ENCODE measurements at regions not wholly inside any gene's neighbourhood (a gene's known extent, or its start where the extent isn't known, plus 50 kb on each side); places are given as distances from the start of the nearest gene placed in this dataset.

DNA sequence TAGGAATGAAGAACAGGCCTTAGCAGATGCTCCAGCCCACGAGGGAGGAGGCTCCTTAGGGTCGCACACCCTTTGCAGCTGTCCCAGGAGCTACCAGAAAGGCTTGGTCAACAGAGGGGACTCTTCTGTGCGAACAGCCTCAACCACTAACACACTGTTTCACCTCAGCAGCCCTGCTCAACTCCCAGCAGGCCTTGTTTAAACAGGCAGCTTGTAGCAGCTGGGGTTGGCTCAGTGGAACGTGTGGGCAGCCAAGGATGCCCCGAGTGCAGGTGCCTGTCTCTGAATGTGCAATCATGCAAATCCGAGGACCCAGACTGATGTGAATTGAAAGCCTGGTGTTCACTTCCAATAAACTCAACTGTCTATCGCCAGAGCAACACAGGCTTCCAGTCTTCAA, 88.7 kb upstream of the CXCR4 start:
- no peaks in the 10 kb centered on the region for H3K27me3 ChIP-seq
- H3K27ac ChIP-seq, result no peak overlapping the region
- H3K4me3 ChIP-seq, result no peak overlapping the region
- intact Hi-C loops (cut with DNase I), result no loop called here
- H3K4me1 ChIP-seq, result no peaks in the 10 kb centered on the region
- no peak for DNase-seq
- H3K9me3 ChIP-seq, result no peaks in the 10 kb centered on the region
- ATAC-seq, result no peak
- TF ChIP-seq, protein P1, sequence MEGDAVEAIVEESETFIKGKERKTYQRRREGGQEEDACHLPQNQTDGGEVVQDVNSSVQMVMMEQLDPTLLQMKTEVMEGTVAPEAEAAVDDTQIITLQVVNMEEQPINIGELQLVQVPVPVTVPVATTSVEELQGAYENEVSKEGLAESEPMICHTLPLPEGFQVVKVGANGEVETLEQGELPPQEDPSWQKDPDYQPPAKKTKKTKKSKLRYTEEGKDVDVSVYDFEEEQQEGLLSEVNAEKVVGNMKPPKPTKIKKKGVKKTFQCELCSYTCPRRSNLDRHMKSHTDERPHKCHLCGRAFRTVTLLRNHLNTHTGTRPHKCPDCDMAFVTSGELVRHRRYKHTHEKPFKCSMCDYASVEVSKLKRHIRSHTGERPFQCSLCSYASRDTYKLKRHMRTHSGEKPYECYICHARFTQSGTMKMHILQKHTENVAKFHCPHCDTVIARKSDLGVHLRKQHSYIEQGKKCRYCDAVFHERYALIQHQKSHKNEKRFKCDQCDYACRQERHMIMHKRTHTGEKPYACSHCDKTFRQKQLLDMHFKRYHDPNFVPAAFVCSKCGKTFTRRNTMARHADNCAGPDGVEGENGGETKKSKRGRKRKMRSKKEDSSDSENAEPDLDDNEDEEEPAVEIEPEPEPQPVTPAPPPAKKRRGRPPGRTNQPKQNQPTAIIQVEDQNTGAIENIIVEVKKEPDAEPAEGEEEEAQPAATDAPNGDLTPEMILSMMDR (IDR thresholded peaks at IDR 0.05), result no peak
- H3K36me3 ChIP-seq, result no peaks in the 10 kb centered on the region
- FAIRE-seq, result no peak
- 74 to 77% methylated on average over 7 of the region's 7 CpGs for WGBS, 2 donors

DNA sequence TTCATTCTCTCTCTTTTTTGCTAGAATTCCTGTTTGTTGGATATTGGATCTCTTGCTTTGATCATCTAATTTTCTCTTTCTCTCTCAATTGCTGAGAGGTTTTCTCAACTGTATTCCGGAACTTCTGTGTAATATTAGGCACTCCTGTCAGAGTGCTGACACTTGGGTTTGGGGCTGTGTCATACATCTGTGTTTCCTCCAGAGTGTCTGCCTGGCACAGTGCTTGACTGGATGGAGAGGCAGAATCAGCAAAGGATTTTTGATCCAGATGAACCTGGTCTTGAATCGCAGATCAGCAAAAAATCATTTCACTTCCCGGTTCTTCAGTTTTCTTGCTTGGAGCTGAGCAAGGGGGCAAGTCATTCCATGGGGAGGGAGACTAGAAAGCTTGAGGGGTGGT, 87.7 kb upstream of the CXCR4 start:
- WGBS, 2 donors, result 94% methylated on average over 3 of the region's 3 CpGs

DNA sequence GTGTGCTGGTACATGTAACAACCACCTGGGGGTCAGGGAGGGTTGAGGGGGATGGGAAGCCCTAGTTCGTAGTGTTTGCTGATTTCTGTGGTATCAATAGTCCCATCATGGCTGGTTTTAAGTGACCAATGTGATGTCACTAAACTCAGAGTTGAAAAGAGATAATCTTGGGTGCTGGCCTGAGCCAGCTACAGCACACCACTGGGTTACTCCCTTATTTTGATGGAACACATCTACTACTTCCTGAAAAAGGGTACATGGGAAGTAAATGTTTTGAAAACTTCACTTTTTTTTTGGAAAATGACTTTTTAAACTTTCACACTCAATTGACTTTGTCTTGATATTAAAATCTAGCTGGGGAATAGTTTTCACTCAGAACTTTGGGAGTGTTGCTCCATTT, 87.0 kb upstream of the CXCR4 start:
- no peaks in the 10 kb centered on the region for H3K9me3 ChIP-seq
- WGBS, 2 donors, result 49 to 64% methylated on average over 1 of the region's 1 CpG
- TF ChIP-seq, protein P1 (IDR thresholded peaks at IDR 0.05), result no peak
- no peak for FAIRE-seq
- H3K4me3 ChIP-seq, result no peak overlapping the region
- intact Hi-C loops (cut with DNase I), result no loop called here
- no peaks in the 10 kb centered on the region for H3K36me3 ChIP-seq
- no peaks in the 10 kb centered on the region for H3K4me1 ChIP-seq
- peak in 2 of 4 donors; percentile 36 to 45 for ATAC-seq
- no peak for DNase-seq
- H3K27ac ChIP-seq, result no peak overlapping the region
- no peaks in the 10 kb centered on the region for H3K27me3 ChIP-seq

More for the DNA sequence above, 87.7 kb upstream of the CXCR4 start:
- Histone ChIP-seq H3K9me3 (no peaks in the 10 kb centered on the region), H3K36me3 (no peaks in the 10 kb centered on the region), H3K27me3 (no peaks in the 10 kb centered on the region), H3K27ac (no peak overlapping the region), H3K4me1 (no peaks in the 10 kb centered on the region), H3K4me3 (no peak overlapping the region)
- TF ChIP-seq, protein P1 (IDR thresholded peaks at IDR 0.05), result no peak
- DNase-seq (no peak), FAIRE-seq (no peak), ATAC-seq (peak in 2 of 4 donors; percentile 65 to 71)
- intact Hi-C loops (cut with DNase I), result no loop called here

DNA sequence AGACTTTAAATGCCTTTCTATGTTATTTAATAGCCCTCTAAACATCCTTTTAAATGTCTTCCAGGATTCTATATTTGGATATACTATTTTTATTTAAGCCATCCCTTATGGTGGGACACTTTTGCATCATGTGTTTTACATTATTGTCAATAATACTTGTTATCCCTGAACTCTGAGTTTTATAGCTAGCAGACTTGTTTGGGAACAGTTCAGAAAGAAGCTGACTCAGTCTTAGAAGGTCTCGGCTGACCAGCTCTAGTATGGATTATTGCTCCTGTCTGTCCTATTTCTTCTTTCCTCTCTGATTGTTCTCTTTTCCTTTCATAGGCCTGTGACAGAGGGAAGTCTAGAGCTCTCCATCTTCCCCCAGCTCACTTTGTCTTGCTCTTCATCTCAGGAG, 77.3 kb upstream of the CXCR4 start:
- intact Hi-C loops (cut with DNase I), result no loop called here
- TF ChIP-seq, protein P1 (IDR thresholded peaks at IDR 0.05), result no peak
- FAIRE-seq, result no peak
- no peak for ATAC-seq
- H3K36me3 ChIP-seq, result no peaks in the 10 kb centered on the region
- H3K27ac ChIP-seq, result no peak overlapping the region
- WGBS, 2 donors, result 84 to 91% methylated on average over 1 of the region's 1 CpG
- H3K27me3 ChIP-seq, result no peaks in the 10 kb centered on the region
- H3K4me1 ChIP-seq, result no peaks in the 10 kb centered on the region
- H3K9me3 ChIP-seq, result no peaks in the 10 kb centered on the region
- DNase-seq, result no peak
- no peak overlapping the region for H3K4me3 ChIP-seq

DNA sequence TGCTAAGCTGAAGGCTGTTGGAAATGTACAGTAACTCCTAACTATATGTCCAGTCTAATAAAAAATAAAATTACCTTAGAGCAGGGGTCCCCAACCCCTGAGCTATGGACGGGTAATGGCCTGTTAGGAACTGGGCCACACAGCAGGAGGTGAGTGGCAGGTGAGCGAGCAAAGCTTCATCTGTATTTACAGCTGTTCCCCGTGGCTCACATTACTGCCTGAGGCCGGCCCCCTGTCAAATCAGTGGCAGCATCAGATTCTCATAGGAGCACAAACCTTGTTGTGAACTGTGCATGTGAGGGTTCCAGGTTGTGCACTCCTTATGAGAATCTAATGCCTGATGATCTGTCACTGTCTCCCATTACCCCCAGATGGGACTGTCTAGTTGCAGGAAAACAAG, 73.1 kb upstream of the CXCR4 start:
- TF ChIP-seq, protein P1 (IDR thresholded peaks at IDR 0.05), result no peak

More for the DNA sequence above, 73.1 kb upstream of the CXCR4 start:
- FAIRE-seq (no peak), ATAC-seq (no peak), DNase-seq (no peak)
- Histone ChIP-seq H3K27me3 (no peaks in the 10 kb centered on the region), H3K9me3 (no peaks in the 10 kb centered on the region), H3K4me1 (no peaks in the 10 kb centered on the region), H3K36me3 (no peaks in the 10 kb centered on the region), H3K27ac (no peak overlapping the region), H3K4me3 (no peak overlapping the region)
- intact Hi-C loops (cut with DNase I), result no loop called here
- WGBS, 2 donors, result 69 to 76% methylated on average over 4 of the region's 4 CpGs
